Epithelial cell of esophagus (primary cell): ENCODE measurements at regions not wholly inside any gene's neighbourhood (a gene's known extent, or its start where the extent isn't known, plus 50 kb on each side); places are given as distances from the start of the nearest gene placed in this dataset.

Source experiments
- DNase-seq: peaks from one replicate; pipeline ENCODE4 v3.0.0; 2010; ENCODE audit warnings: low read depth
- H3K4me3 ChIP-seq: 2 replicates; pipeline ENCODE4 v1.5.1; 2011; ENCODE audit warnings: mild to moderate bottlenecking, low read length, control low read depth
- TF ChIP-seq, protein P1 (sequence below): IDR thresholded peaks from 2 replicates; pipeline ENCODE4 v1.5.1; 2011; ENCODE audit warnings: low read depth, mild to moderate bottlenecking, low read length, control low read depth, inconsistent platforms; ENCODE audit not compliant: insufficient read depth; ENCODE audit errors: missing control alignments

DNA sequence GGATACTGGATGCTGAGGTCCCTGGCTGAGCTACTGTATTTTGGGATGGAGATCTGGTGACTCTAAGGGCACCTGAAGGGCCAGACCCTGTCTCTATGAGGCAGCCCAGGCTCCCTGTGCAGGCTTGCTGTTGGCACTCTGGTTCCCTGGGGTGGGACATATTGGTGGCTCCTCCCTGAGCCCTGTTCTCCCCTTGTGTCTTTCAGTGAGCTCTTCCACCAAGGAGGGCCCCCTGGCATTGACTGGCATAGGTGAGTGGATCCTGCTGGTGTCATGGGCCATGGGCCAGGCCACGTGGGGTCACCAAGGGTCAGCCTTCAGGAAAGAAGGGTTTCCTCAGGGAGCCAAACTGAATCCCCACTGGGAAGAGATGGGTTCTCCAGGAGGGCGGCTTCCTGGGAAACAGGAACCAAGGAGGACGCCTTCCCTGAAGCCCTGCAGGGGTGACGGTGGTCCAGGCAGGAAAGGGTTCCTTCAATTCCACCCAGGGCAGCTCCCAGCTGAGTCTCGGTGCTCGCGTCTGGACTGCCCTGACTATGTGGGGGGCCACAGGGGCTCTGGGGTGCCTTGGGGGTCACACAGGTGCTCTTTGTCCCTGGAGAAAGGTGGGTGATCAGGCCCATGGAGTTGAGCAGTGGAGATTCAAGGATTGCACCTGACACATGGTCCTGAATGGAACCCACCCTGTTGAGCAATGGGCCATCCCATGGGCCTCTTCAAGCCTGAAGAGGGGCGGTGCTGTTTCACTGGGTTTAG is 220.4 kb downstream of the SNRPN start:
- no peak for DNase-seq
- no peak overlapping the region for H3K4me3 ChIP-seq
- TF ChIP-seq, protein P1, sequence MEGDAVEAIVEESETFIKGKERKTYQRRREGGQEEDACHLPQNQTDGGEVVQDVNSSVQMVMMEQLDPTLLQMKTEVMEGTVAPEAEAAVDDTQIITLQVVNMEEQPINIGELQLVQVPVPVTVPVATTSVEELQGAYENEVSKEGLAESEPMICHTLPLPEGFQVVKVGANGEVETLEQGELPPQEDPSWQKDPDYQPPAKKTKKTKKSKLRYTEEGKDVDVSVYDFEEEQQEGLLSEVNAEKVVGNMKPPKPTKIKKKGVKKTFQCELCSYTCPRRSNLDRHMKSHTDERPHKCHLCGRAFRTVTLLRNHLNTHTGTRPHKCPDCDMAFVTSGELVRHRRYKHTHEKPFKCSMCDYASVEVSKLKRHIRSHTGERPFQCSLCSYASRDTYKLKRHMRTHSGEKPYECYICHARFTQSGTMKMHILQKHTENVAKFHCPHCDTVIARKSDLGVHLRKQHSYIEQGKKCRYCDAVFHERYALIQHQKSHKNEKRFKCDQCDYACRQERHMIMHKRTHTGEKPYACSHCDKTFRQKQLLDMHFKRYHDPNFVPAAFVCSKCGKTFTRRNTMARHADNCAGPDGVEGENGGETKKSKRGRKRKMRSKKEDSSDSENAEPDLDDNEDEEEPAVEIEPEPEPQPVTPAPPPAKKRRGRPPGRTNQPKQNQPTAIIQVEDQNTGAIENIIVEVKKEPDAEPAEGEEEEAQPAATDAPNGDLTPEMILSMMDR: no peak

DNA sequence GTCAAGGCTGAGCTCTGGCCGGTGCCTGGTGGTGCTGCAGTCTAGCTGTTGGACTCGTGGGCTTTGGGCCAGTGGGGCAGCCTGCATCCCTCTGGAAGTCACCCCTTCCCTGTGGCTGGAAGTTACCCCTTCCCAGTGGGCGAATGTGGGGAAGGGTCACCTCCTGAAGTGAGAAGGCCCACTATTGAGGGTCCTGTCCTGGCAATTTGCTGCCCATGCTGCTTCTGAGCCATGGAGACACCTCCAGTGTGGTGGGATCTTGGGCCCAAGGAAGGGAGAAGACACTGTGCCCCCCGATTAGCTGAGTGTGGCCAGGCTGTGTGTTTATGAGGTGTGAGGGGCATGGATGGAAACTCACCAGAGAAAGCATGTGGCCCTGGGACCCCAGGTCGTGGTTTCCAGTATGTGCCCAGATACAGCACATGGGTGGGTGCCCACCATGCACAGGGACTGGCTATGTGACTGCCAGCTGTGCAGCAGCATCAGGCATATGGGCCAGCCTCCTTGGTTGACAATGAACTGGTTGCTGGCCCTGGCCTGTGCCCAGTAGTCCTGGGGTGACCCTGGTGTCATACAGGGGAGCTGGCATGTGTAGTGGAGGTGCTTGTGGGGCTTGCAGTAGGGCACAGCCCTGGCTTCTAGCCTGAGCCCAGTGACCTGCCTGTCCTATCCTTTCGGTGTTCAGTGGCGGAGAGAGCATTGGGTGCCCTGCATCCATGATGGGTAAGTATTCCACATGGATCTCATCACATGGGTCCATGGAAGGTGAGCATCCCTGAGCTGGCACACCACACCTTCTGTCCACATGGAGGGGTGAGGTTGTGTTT is 221.2 kb downstream of the SNRPN start:
- H3K4me3 ChIP-seq: no peak overlapping the region
- DNase-seq: no peak
- TF ChIP-seq, protein P1: no peak

DNA sequence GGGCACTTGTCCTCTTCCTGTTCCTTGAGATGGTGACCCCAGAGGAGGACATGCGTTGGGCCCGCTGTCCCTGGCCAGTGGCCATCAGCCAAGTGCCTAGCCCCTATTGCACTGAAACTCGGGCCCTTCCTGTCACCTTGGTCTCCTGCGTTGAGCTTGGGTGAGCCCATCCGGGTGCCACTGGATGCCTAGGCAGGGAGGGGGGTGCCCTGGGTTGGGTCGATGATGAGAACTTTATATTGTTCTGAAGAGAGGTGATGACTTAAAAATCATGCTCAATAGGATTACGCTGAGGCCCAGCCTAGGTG is 221.8 kb downstream of the SNRPN start:
- no peak overlapping the region for H3K4me3 ChIP-seq
- DNase-seq: no peak
- TF ChIP-seq, protein P1: no peak

DNA sequence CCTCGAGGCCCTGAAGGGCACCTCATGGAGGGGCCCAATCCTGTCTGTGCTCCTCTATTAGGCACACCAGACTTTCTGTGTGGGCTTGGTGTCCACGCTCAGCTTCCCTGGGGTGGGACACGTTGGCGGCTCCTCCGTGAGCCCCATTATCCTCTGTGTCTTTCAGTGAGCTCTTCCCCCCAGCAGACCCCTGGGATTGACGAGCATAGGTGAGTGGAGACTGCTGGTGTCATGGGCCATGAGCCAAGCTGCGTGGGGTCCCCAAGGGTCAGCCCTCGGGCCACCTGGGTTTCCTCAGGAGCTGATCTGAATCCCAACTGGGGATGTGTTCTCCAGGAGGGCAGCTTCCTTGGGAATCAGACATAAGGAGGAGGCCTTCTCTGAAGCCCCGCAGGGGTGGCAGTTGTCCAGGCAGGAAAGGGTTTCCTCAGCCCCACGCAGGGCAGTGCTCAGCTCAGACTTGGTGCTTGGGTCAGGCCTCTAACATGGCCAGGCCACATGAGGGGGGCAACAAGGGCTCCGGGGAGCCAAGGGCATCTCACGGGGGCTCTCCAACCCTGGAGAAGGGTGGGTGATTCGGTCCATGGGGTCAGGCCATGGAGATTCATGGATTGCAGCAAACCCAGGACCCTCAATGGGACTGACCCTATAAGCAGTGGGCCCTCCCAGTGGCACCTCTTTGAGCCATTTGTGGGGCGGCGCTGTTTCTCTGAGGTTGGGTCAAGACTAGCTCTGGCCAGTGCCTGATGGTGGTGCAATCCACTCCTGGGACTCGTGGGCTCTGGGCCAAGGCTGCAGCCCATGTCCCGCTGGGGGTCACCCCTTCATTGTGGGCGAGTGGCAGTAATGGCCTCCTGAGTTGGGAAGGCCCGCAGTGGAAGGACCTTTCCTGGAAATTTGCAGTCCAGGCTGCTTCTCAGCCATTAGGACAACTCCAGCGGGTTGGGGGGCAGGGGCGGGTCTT is 222.5 kb downstream of the SNRPN start:
- DNase-seq: no peak
- no peak overlapping the region for H3K4me3 ChIP-seq
- TF ChIP-seq, protein P1: no peak

DNA sequence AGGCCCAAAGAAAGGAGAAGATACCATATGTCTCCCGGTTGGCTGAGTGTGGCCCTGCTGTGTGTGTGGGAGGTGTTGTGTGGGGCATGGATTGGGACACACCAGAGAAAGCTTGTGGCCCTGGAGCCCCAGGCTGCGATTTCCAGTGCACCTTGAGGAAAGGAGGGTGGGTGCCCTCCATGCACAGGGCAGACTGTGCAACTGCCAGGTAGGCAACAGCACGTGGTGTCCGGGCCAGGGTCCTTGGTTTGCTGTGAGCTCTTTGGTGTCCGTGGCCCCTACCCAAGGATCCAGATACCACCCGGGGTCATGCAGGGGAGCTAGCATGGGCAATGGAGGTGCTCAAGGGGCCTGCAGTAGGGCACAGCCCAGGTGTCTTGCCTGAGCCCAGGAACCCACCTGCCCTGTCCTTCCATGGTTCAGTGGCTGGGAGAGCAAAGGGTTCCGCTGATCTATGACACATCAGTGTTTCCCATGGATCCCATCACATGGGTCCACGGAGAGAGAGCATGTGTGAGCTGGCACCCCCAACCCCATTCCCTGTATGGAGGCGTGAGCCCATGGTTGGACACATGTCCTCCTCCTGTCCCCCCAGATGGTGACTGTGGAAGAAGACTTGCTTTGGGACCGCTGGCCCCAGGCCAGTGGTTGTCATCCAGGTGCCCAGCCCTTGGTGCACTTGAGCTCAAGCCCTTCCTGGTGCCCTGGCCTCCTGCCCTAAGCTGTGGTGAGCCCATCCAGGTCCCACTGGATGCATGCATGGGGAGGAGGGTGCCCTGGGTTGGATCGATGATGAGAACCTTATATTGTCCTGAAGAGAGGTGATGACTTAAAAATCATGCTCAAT is 223.4 kb downstream of the SNRPN start:
- TF ChIP-seq, protein P1: no peak
- DNase-seq: no peak
- H3K4me3 ChIP-seq: no peak overlapping the region

DNA sequence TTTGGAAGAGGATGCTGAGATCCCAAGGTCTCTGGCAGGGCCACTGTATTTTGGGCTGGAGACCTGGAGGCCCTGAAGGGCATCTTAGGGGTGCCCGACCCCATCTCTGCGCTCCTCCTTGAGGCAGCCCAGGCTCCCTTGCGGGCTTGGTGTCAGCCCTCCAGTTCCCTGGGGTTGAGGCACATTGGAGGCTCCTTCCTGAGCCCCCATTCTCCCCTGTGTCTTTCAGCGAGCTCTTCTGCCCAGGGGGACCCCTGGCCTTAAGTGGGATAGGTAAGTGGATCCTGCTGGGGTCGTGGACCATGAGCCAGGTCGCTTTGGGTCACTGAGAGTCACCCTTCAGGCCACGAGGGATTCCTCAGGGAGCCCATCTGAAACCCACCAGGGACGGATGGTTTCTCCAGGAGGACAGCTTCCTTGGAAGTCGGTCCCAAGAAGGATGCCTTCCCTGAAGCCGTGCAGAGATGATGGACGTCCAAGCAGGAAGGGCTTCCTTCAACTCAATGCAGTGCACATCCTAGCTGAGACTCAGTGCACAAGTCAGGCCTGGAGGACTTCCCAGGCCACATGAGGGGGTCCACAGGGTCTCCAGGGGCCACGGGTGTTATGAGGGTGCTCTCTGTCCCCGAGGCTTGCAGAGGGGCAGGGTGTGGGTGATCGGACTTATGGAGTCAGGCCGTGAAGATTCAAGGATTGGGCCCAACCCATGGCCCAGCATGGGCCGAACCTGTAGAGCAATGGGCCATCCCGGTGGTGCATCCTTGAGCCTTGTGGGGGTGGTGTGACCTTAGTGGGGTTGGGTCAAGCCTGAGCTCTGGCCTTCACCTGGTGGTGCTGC is 224.3 kb downstream of the SNRPN start:
- TF ChIP-seq, protein P1: no peak
- no peak overlapping the region for H3K4me3 ChIP-seq
- no peak for DNase-seq
